Transverse colon (tissue), 3 donors: ENCODE measurements at regions not wholly inside any gene's neighbourhood (a gene's known extent, or its start where the extent isn't known, plus 50 kb on each side); places are given as distances from the start of the nearest gene placed in this dataset.

ENCODE experiments used
- CTCF ChIP-seq, 5 experiments: fragments of 200-600 bp in 3 of 5; fragments of 450-650 bp in 2 of 5; sonication (generic) in 3 of 5; IDR thresholded peaks; 1 replicate in 2 of 5; 2 replicates in 3 of 5; pipeline ENCODE4 v1.5.1; 2016 to 2017; ENCODE audit warnings: antibody characterized with exemption in 5 of 5, inconsistent platforms in 3 of 5, mild to moderate bottlenecking in 2 of 5, moderate library complexity in 1 of 5
- EP300 ChIP-seq: sonication (generic); formaldehyde crosslinking; IDR thresholded peaks from one replicate; pipeline ENCODE4 v1.6.1; 2017; ENCODE audit warnings: antibody characterized with exemption, low read depth
- POLR2A ChIP-seq: fragments of 450-650 bp; IDR thresholded peaks from one replicate; pipeline ENCODE4 v1.6.1; 2016; ENCODE audit warnings: antibody characterized with exemption, mild to moderate bottlenecking, moderate library complexity

- TF ChIP-seq POLR2A (no peak), EP300 (no peak), CTCF (IDR thresholded peaks at IDR 0.05) (no peak)
Measured at GRCh38 chr2:128437204-128437565, 118.5 kb upstream of the HS6ST1 start.
